H1 (cell line): ENCODE measurements at regions not wholly inside any gene's neighbourhood (a gene's known extent, or its start where the extent isn't known, plus 50 kb on each side); places are given as distances from the start of the nearest gene placed in this dataset.

Experiments used
- BACH1 ChIP-seq: IDR thresholded peaks from 2 replicates; pipeline ENCODE4 v1.6.1; 2012; ENCODE audit warnings: low read length, improper control_type of control experiment
- CTCF ChIP-seq, 3 experiments: IDR thresholded peaks; 1 replicate in 2 of 3; 2 replicates in 1 of 3; pipeline versions ENCODE4 v1.5.1 to v1.6.1; 2011; ENCODE audit warnings: low read length in 3 of 3, mild to moderate bottlenecking in 3 of 3, inconsistent platforms in 2 of 3, low read depth in 1 of 3, moderate library complexity in 1 of 3; ENCODE audit not compliant: insufficient read depth in 1 of 3; ENCODE audit errors: control extremely low read depth in 1 of 3
- EGR1 ChIP-seq: IDR thresholded peaks from 2 replicates; pipeline ENCODE4 v1.6.1; 2011; ENCODE audit warnings: low read depth, low read length, borderline replicate concordance
- EP300 ChIP-seq, 2 experiments: IDR thresholded peaks; 1 replicate in 1 of 2; 2 replicates in 1 of 2; pipeline ENCODE4 v1.6.1; 2011 to 2012; ENCODE audit warnings: low read depth in 2 of 2, low read length in 2 of 2, mild to moderate bottlenecking in 2 of 2, borderline replicate concordance in 1 of 2, inconsistent platforms in 1 of 2, moderate library complexity in 1 of 2
- EZH2 ChIP-seq: fragments of 200-600 bp; sonication (generic); IDR thresholded peaks from 2 replicates; pipeline ENCODE4 v1.7.1; 2012; ENCODE audit warnings: low read depth, mild to moderate bottlenecking, moderate library complexity, low read length, inconsistent platforms; ENCODE audit not compliant: severe bottlenecking
- GABPA ChIP-seq: IDR thresholded peaks from 2 replicates; pipeline ENCODE4 v1.6.1; 2011; ENCODE audit warnings: mild to moderate bottlenecking, low read length, moderate library complexity, borderline replicate concordance; ENCODE audit not compliant: insufficient read depth
- JUN ChIP-seq: IDR thresholded peaks from 2 replicates; pipeline ENCODE4 v1.6.1; 2011; ENCODE audit warnings: low read depth, mild to moderate bottlenecking, improper control_type of control experiment, low read length
- JUND ChIP-seq: IDR thresholded peaks from 2 replicates; pipeline ENCODE4 v1.6.1; 2011; ENCODE audit warnings: mild to moderate bottlenecking, improper control_type of control experiment, low read length
- POLR2A ChIP-seq, 2 experiments: IDR thresholded peaks; 1 replicate in 1 of 2; 2 replicates in 1 of 2; pipeline ENCODE4 v1.6.1; 2011; ENCODE audit warnings: low read depth in 2 of 2, low read length in 2 of 2, mild to moderate bottlenecking in 2 of 2; ENCODE audit errors: control extremely low read depth in 1 of 2
- SP2 ChIP-seq: IDR thresholded peaks from 2 replicates; pipeline ENCODE4 v1.6.1; 2012; ENCODE audit warnings: mild to moderate bottlenecking, low read length, inconsistent platforms
- SUZ12 ChIP-seq: fragments of 200-600 bp; sonication (generic); IDR thresholded peaks from 2 replicates; pipeline ENCODE4 v1.6.1; 2012; ENCODE audit warnings: mild to moderate bottlenecking, inconsistent platforms, low read length, moderate library complexity, mixed read lengths
- TAF1 ChIP-seq: IDR thresholded peaks from 2 replicates; pipeline ENCODE4 v1.6.1; 2011; ENCODE audit warnings: mild to moderate bottlenecking, low read depth, low read length
- USF2 ChIP-seq: IDR thresholded peaks from 2 replicates; pipeline ENCODE4 v1.6.1; 2011; ENCODE audit warnings: low read length, improper control_type of control experiment
- YY1 ChIP-seq: IDR thresholded peaks from 2 replicates; pipeline ENCODE4 v1.6.1; 2011; ENCODE audit warnings: low read depth, mild to moderate bottlenecking, low read length

GRCh38 chr16:85240982-85241924 is 129.0 kb upstream of the CIBAR2 start:
- no peak for TF ChIP-seq SUZ12
- TF ChIP-seq SP2, result no peak
- TF ChIP-seq CTCF (IDR thresholded peaks at IDR 0.05; ENCODE audit: control extremely low read depth in 1 of 3, insufficient read depth in 1 of 3, low read depth in 1 of 3, low read length in 3 of 3), result no peak
- no peak for TF ChIP-seq EP300 (IDR thresholded peaks at IDR 0.05; ENCODE audit: borderline replicate concordance in 1 of 2, low read depth in 2 of 2, low read length in 2 of 2)
- no peak for TF ChIP-seq POLR2A (IDR thresholded peaks at IDR 0.05; ENCODE audit: control extremely low read depth in 1 of 2, low read depth in 2 of 2, low read length in 2 of 2)
- TF ChIP-seq YY1, result no peak
- no peak for TF ChIP-seq JUND
- TF ChIP-seq JUN, result no peak
- TF ChIP-seq BACH1, result no peak
- no peak for TF ChIP-seq USF2
- no peak for TF ChIP-seq GABPA
- no peak for TF ChIP-seq EGR1
- TF ChIP-seq EZH2, result no peak
- no peak for TF ChIP-seq TAF1
